KBM-7 (cell line): ENCODE measurements at regions not wholly inside any gene's neighbourhood (a gene's known extent, or its start where the extent isn't known, plus 50 kb on each side); places are given as distances from the start of the nearest gene placed in this dataset.
A peak's percentile ranks its signal among the peaks of the same experiment; 100 is the strongest.
"Not testable (repeated sequence)": the region's sequence is repeated elsewhere in the genome, so short reads cannot be mapped to it uniquely, and the experiment has no call there.

Experiments
- DNase-seq: peaks from one replicate; pipeline ENCODE4 v3.0.0-alpha.2; 2015
- in situ Hi-C: fragments of 300-500 bp; cut with MboI; formaldehyde crosslinking; loops from 2 replicates; pipeline ENCODE4 v1.14.3; 2020; ENCODE audit warnings: low sequenced_read_pairs, low pct_unique_long_range_greater_than_20kb, mixed read lengths

DNA sequence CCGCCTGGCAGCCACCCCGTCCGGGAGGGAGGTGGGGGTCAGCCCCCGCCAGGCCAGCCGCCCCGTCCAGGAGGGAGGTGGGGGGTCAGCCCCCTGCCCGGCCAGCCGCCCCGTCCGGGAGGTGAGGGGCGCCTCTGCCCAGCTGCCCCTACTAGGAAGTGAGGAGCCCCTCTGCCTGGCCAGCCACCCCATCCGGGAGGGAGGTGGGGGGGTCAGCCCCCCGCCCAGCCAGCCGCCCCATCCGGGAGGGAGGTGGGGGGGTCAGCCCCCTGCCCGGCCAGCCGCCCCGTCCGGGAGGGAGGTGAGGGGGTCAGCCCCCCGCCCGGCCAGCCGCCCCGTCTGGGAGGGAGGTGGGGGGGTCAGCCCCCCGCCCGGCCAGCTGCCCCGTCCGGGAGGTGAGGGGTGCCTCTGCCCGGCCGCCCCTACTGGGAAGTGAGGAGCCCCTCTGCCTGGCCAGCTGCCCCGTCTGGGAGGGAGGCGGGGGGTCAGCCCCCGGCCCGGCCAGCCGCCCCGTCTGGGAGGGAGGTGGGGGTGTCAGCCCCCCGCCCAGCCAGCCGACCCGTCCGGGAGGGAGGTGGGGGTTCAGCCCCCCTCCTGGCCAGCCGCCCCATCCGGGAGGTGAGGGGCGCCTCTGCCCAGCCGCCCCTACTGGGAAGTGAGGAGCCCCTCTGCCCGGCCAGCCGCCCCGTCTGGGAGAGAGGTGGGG, 476.6 kb downstream of the MID1IP1 start:
- in situ Hi-C loops, DNase-seq: not testable (repeated sequence)

DNA sequence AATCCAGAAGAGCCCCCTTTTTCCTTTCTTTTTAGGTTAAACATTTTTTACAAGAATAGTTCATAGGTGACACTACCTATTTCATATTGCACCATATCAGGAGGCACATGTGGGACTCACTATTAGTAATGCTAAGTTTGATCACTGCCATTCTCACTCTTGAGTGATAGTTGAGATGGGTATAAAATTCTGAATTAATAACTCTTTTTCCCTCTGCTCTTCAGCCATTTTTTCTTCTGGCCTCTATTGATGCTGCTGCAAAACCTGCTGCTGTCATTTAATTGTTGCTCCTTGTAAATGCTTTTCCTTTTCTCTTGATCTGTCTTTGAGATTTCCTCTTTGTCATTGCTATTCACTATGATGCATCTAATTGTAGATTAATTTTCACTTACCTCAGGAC, 482.0 kb downstream of the MID1IP1 start:
- no peak for DNase-seq
- in situ Hi-C loops, result no loop called here

DNA sequence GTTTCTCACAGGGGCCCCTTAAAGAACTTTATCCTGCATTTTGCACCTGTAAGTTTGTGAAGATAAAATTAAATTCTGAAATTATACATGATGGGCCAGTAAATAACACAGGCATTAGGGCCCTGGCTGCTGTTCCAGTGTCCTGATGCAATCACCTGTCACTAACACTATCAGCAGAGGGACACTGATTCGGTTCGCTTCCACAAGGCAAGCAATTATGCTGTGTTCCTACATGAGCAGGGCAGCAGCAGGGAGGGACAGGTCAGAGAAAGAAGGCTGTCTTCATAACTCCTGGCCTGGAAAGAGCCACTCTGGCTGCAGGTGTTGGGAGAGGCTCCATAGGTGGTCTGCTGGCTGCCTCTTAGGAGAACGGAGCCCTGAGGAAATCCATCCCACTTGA, 487.3 kb downstream of the MID1IP1 start:
- no peak for DNase-seq
- in situ Hi-C loops, result no loop called here

DNA sequence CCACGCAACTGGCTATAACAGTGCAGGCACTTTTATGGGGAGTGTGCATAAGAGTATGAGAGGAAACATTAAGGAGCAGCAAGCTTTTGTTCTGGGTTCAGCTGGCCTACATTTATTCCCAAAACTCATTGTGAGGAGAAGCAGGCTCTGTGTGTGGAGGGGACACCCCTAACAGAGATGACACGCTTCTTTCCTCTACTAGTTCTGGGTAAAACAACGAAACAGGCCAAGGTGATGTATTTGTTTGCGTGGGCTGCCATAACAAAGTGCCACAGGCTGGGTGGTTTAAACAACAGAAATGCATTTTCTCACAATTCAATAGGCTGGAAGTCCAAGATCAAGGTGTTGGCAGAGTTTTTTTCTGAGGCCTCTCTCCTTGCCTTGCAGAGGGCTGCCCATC, 488.6 kb downstream of the MID1IP1 start:
- no peak for DNase-seq
- in situ Hi-C loops, result no loop called here

DNA sequence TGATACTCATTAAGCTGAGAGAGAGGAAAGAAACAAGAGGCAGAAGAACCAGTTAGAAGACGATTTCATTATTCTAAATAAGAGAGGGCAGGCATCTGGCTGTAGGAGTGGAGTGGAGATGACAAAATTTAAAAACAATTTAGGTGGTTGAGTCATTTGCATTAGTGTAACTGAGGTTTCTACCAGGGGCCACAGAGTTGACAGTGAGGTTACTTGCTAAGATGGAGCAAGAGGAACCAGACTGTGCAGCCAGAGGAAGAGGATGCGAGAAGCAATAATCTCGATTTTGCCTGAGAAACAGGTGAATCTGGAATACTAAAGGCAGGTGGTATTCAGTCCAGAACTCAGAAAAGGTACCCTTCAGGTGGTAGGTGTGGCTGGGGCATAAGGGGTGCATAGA, 491.9 kb downstream of the MID1IP1 start:
- DNase-seq, result no peak
- in situ Hi-C loops, result no loop called here

DNA sequence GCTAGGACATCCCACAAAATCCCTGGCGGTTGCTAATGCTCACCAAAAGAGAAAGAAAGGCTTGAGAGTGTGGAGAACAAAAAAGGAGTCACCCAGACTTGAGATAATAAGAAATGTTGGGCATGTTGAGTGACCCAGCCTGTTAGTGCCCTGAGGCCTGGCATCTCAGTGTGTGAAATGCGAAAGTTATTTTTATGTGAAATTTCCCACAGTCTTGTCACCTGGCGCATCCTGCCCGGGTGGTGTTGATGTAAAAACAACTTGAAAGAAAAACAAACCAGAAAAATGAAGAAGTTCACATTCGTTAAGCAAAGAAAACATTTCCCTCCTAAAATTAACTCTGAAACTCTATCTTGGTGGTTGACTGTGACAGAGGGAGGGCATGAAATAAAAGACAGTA, 495.2 kb downstream of the MID1IP1 start:
- in situ Hi-C loops, result no loop called here

DNA sequence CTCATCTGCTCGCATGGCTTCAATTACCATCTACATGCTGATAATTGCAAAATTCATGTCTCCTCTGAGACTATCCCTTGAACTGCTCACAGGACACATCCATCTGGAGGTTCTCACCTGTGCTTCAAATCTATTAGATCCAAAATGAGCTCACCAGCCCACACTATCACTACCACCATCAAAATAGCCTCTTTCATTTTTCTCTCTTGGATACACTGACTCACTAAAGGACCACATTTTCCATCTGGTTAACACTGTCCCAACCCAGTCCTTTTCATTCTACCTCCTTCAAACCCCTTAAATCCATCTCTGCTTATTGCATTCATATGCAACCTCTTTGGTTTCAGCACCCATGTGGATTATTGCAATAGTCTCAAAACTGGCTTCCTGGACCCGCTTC, 497.6 kb downstream of the MID1IP1 start:
- in situ Hi-C loops, result no loop called here
- DNase-seq, result no peak

More for the DNA sequence above, 495.2 kb downstream of the MID1IP1 start:
- no peak for DNase-seq

DNA sequence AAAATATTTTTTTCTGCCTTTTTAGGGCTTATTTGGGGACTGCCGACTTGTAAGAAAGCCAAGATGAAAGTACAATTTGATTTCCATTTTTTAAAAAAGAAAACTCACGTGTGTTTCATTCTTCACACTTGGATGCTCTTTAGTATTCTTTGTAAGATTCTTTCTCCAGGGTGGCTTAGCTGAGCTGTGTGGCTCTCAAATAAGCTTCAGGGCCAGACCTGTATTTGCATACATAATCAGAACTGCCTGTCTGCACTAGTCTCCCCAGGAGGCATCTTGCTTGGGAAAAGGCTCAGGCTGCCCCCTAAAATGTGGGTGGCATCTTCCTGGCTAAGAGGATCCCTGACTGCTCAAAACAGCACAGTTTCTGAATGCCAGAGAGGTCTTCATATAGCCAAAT, 498.4 kb downstream of the MID1IP1 start:
- in situ Hi-C loops, result no loop called here
- DNase-seq, result no peak

DNA sequence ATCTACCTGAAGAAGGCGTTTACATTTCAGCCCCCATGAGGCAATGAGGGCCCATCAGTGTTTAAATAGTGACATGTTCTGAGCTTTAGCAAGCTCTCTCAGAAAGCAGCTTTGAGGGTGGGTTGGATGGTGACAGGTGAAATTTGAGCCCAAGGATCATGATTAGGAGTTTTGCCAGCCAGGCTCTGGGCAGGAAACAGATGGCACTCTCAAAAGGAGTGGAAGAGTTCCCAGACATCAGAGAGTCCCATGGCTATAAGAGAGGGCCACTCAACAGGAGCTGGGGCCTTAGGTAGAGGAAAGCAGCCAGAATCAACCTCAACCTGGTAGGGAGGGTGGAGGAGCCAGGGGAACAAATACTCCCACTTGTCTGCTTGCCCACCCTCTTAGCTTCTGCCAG, 499.8 kb downstream of the MID1IP1 start:
- in situ Hi-C loops, result no loop called here
- no peak for DNase-seq

DNA sequence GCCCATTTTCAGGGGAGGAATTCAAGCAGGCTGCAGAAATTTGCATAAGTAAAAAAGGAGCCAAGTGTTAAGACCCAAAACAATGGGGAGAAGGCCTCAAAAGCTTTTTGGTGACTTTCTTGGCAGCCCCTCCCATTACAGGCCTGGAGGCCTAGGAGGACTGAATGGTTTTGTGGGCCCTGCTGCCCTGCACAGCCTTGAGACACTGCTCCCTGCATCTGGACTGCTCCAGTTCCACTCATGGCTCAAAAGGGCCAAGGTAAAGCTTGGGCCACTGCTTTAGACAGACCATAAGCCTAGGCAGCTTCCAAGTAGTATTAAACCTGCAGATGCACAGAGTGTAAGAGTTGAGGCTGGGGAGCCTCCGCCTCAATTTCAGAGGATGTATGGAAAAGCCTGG, 501.6 kb downstream of the MID1IP1 start:
- DNase-seq, result no peak
- in situ Hi-C loops, result no loop called here

DNA sequence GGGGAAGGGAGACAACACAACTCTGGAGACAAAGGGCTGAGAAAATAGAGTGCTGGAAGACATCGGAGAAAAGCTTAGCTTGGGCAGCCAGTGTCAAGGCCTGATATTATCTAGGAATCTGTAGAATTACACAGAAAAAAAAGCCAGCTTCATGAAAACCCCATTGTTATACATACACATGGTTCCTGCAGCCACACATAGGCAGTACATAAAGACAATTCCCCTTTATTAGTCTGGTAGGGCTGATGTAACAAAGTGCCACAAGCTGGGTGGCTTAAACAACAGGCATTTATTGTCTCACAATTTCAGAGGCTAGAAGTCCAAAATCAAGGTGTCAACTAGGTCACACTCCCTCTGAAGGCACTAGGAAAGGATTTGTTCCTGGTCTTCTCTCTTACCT, 503.5 kb downstream of the MID1IP1 start:
- DNase-seq, result no peak
- in situ Hi-C loops, result no loop called here

DNA sequence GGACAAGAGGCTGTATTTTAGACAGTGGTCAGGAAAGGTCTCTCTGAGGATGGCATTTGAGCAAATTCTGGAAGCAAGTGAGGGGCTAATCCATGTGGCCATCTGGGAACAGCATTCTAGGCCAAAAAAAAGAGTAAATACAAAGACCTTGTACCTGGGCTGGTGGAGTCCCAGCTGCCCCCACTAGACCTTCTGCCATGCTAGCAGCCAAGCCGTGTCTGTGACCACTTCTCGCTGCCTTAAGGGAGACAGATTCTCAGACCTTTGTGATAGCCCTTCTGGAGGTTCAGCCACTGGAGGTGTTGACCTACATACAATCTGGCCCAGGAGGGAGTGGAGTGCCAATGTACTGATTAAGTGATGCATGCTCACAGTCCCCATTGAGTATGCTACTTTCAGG, 506.2 kb downstream of the MID1IP1 start:
- in situ Hi-C loops, result no loop called here
- no peak for DNase-seq

DNA sequence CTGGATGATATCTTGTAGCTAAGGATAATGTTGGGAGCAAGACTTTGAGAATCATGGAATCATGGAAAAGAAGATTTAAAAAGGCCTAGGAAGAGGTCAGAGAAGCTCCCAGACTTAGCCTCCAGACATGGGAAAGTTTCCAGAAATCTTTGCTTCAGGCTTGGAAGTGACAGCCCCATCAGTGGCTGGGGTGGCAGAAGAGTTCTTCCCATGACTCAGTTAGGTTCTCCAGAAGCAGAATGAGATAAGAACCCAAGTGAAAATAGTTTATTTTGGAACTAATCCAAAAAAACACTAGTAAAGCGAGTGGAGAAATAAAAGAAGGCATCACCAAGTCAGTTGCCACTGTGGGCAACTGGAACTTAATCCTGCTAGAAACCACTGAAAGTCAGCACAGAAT, 506.9 kb downstream of the MID1IP1 start:
- in situ Hi-C loops, result no loop called here
- DNase-seq, result no peak

DNA sequence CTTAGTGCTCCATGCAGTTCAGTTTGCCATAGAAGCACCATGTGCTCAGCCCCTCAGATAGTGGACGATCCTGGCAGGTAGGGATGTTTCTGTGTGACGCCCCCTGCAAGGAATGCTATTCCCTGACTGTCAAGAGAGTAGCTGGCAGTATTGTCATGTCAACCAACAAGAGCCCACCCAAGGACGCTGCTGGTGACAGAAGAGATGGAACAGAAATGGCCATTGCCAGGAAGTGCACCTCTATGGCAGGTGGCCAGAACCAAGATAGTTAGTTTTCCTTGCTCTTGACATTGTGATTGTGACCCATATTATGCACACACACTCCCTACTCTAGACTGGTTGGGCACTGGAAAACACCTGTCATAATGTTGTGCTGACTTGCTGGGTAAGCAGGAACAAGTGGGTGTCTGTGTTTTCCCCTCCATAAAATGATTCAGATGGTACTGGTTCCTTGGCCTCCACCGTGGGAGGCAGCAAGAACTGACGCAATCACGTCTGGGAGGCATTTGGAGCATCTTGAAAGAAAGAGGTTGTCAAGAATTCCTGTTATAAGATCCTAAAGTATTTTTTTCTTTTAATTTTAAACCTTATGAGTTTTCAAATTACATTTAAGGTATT, 507.9 kb downstream of the MID1IP1 start:
- DNase-seq, result no peak
- in situ Hi-C loops, result no loop called here

DNA sequence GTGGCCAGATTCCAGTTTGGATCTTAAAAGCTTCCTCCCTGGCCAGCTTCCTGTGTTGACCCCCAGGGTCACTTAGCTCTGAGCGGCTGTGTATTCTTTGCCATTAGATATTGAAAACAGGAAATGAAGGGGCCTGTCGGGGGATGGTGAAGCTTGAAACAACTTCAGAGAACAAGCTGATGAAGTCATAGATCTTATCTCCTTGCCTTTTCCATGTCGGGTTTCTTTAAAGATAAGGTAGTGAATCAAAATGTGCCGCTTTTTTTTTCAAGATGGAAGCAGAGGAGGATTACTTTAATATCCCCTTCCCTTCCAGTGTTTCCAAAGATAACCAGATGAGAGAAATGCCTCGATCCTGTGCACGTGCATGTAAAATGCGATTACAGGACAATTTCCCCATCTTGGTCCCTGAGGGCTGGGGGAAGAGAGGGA, 508.5 kb downstream of the MID1IP1 start:
- in situ Hi-C loops, result no loop called here
- peak; percentile 77 for DNase-seq

DNA sequence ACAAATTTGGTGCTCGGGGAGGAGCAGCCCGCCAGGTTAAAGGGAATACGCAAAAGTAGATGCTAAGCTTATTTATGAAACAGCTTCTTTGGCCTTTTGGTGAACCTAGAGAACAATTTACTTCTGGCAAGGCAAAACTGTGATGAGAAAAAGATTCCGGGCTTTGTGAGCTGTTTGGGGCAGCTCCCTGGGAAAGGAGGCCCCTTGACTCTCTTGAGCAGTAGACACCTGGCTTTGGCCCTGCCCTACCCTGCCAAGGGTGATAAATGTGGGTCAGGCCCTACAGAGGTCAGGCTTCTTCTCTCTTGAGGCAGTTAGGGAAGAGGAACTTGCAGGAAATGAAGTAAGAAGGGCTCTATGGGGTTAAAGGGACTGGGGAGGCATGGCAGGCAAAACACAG, 509.6 kb downstream of the MID1IP1 start:
- DNase-seq, result peak; percentile 32
- in situ Hi-C loops, result no loop called here

DNA sequence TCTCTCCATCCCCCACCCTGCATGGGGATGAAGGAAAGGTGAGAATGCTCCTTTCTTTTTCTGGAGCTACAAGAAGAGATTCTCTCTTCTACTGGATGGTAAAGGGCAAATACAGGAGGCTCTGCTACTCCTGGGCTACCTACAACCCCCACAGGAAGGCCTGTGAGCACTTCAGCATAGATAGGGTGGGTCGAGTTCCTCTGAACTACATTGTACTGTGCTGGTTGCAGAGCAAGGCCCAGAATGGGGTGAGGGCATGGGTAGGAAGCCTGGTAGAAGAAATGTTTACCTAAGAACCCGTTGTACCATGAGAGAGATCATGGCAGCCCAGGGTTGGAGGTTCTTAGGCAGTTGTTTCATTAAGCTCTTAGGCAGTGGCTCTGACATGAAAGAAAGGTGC, 510.4 kb downstream of the MID1IP1 start:
- DNase-seq, result no peak
- in situ Hi-C loops, result no loop called here

DNA sequence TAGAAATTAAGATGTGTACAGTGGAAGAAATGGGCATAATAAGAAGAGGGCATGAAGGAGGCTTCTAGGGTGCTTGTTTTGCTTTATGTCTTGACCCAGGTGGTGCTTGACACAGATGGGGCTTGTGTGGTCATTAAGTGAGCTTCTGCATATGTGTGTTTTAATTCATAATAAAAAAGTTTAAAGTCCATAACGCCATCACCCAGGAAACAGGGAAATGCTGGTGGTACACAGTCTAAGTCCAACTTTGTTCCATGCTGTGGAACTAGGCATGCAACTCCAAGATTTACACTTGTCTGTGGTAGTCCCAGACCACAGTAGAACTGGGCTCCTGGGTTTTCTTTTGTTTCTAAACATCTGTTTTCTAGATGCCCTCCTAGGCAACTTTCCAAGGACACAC, 511.9 kb downstream of the MID1IP1 start:
- DNase-seq, result no peak
- in situ Hi-C loops, result no loop called here

DNA sequence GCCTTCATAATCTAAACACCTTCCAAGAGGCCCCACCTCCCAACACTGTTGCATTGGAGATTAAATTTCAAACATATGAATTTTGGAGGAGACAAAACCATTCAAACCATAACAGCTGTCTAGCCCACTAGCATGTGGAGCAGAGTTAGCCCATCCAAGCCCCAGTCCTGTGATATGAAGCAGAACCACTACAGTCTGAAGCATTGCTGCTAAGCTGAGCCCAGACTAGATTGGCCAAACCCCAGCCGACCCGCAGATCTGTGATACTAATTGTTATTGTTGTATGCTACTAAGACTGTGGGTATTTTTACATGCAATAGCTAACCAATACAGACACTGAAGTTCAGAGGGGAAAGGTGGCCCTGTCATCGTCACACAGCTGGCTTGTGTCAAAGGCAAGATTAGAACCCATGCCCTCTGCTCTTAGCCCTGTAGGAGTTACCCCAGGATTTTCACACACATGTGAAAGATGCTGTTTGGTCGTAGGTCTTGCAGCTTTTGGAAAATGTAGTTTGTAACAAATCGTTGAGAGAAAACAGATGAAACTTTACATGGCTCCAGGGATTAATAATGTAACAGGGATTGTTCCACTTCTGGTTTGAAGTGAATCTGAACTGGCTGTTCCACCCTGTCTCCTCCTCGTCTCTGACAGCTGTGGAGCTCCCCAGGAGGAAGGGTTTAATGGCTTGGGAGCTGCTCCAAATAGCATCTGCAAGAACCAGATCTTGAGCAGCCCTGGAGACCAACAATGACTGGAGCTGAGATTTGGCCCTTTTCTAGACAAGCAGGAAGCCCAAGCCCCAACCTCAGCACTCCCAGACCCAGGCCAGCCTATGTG, 517.5 kb downstream of the MID1IP1 start:
- in situ Hi-C loops, result no loop called here
- DNase-seq, result no peak

DNA sequence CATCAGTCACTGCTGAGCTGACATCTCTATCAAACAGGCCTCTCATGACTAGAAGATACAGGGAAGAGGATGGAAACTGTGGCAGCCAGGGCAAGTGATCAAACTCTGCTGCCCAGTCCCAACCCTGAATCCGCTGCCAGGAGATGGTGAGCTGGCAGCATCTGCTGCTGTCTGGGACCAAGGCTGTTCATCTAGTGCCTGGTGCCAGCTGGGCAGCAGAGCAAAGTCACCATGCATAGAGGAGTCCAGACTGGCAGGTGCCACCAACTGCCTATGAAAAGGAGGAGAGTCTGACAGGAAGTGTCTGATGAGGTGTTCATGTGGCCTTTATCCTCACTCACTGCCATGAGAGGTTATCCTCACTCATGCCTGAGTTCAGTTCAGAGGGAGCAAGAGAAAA, 518.9 kb downstream of the MID1IP1 start:
- in situ Hi-C loops, result no loop called here
- DNase-seq, result no peak
